T-helper 2 cell treated with Interferon-gamma antibody and Interleukin-4, amounts not matched to agents 5 μg/mL and 100 μg/mL, for 36 hours (primary cell): ENCODE measurements at regions not wholly inside any gene's neighbourhood (a gene's known extent, or its start where the extent isn't known, plus 50 kb on each side); places are given as distances from the start of the nearest gene placed in this dataset.
"Not testable (repeated sequence)": the region's sequence is repeated elsewhere in the genome, so short reads cannot be mapped to it uniquely, and the experiment has no call there.

Experiments
- DNase-seq: peaks from one replicate; pipeline ENCODE4 v3.0.0; 2021; ENCODE audit warnings: low spot score
- H3K27ac Mint-ChIP-seq: one replicate; pipeline ENCODE4 v1.8.0; 2021; ENCODE audit warnings: mild to moderate bottlenecking, mixed read lengths
- H3K27me3 Mint-ChIP-seq: one replicate; pipeline ENCODE4 v1.8.0; 2021; ENCODE audit warnings: low read depth, mixed read lengths
- H3K36me3 Mint-ChIP-seq: one replicate; pipeline ENCODE4 v1.8.0; 2021; ENCODE audit warnings: low read depth, mixed read lengths
- H3K4me1 Mint-ChIP-seq: one replicate; pipeline ENCODE4 v1.8.0; 2021; ENCODE audit warnings: low read depth, mixed read lengths
- H3K4me3 Mint-ChIP-seq: one replicate; pipeline ENCODE4 v1.8.0; 2022; ENCODE audit warnings: mild to moderate bottlenecking, moderate library complexity, mixed read lengths
- H3K9me3 Mint-ChIP-seq: one replicate; pipeline ENCODE4 v1.8.0; 2021; ENCODE audit warnings: mixed read lengths

- H3K27ac Mint-ChIP-seq = no peak overlapping the region
- H3K27me3 Mint-ChIP-seq = no peaks in the 10 kb centered on the region
- no peaks in the 10 kb centered on the region for H3K4me1 Mint-ChIP-seq
- no peak for DNase-seq
- no peaks in the 10 kb centered on the region for H3K36me3 Mint-ChIP-seq
- peaks cover 19% of the 10 kb centered on the region for H3K9me3 Mint-ChIP-seq
- no peak overlapping the region for H3K4me3 Mint-ChIP-seq
Observed at GRCh38 chr7:17103170-17103569, 195.3 kb upstream of the AHR start.

- Mint-ChIP-seq H3K27me3 (no peaks in the 10 kb centered on the region), H3K36me3 (no peaks in the 10 kb centered on the region), H3K4me1 (no peaks in the 10 kb centered on the region), H3K4me3 (no peak overlapping the region), H3K9me3 (peaks cover 19% of the 10 kb centered on the region), H3K27ac (no peak overlapping the region)
- DNase-seq = no peak
Observed at GRCh38 chr7:17103984-17104383, 194.5 kb upstream of the AHR start.

GRCh38 chr7:17104419-17104818 is 194.0 kb upstream of the AHR start:
- Mint-ChIP-seq H3K36me3 (no peaks in the 10 kb centered on the region), H3K4me1 (no peaks in the 10 kb centered on the region), H3K4me3 (no peak overlapping the region), H3K9me3 (peaks cover 19% of the 10 kb centered on the region), H3K27me3 (no peaks in the 10 kb centered on the region), H3K27ac (no peak overlapping the region)
- DNase-seq = no peak

GRCh38 chr7:17105701-17106100 is 192.8 kb upstream of the AHR start:
- Mint-ChIP-seq H3K4me3 (no peak overlapping the region), H3K4me1 (no peaks in the 10 kb centered on the region), H3K27ac (no peak overlapping the region), H3K27me3 (no peaks in the 10 kb centered on the region), H3K36me3 (no peaks in the 10 kb centered on the region), H3K9me3 (peaks cover 19% of the 10 kb centered on the region)
- DNase-seq = no peak

- H3K27ac Mint-ChIP-seq = no peak overlapping the region
- no peaks in the 10 kb centered on the region for H3K27me3 Mint-ChIP-seq
- no peak for DNase-seq
- H3K4me3 Mint-ChIP-seq = no peak overlapping the region
- peaks cover 9% of the 10 kb centered on the region for H3K9me3 Mint-ChIP-seq
- H3K4me1 Mint-ChIP-seq = no peaks in the 10 kb centered on the region
- H3K36me3 Mint-ChIP-seq = no peaks in the 10 kb centered on the region
Observed at GRCh38 chr7:17108049-17108584, 190.3 kb upstream of the AHR start.

- no peak for DNase-seq
- Mint-ChIP-seq H3K27ac (no peak overlapping the region), H3K27me3 (no peaks in the 10 kb centered on the region), H3K4me3 (no peak overlapping the region), H3K9me3 (peaks cover 9% of the 10 kb centered on the region), H3K4me1 (no peaks in the 10 kb centered on the region), H3K36me3 (no peaks in the 10 kb centered on the region)
Observed at GRCh38 chr7:17109020-17109419, 189.4 kb upstream of the AHR start.

- H3K4me1 Mint-ChIP-seq, H3K36me3 Mint-ChIP-seq, H3K9me3 Mint-ChIP-seq, DNase-seq, H3K27ac Mint-ChIP-seq, H3K4me3 Mint-ChIP-seq, H3K27me3 Mint-ChIP-seq: not testable (repeated sequence)
Observed at GRCh38 chr7:17113770-17114169, 184.7 kb upstream of the AHR start.

- no peaks in the 10 kb centered on the region for H3K27me3 Mint-ChIP-seq
- H3K4me1 Mint-ChIP-seq = peaks cover 17% of the 10 kb centered on the region
- DNase-seq = no peak
- no peaks in the 10 kb centered on the region for H3K9me3 Mint-ChIP-seq
- no peak overlapping the region for H3K27ac Mint-ChIP-seq
- no peaks in the 10 kb centered on the region for H3K36me3 Mint-ChIP-seq
- no peak overlapping the region for H3K4me3 Mint-ChIP-seq
Observed at GRCh38 chr7:17118412-17118811, 180.0 kb upstream of the AHR start.

GRCh38 chr7:17120756-17121155 is 177.7 kb upstream of the AHR start:
- no peak overlapping the region for H3K27ac Mint-ChIP-seq
- no peak for DNase-seq
- peaks cover 21% of the 10 kb centered on the region for H3K4me1 Mint-ChIP-seq
- no peaks in the 10 kb centered on the region for H3K27me3 Mint-ChIP-seq
- H3K4me3 Mint-ChIP-seq = no peak overlapping the region
- no peaks in the 10 kb centered on the region for H3K36me3 Mint-ChIP-seq
- no peaks in the 10 kb centered on the region for H3K9me3 Mint-ChIP-seq

- no peak for DNase-seq
- H3K36me3 Mint-ChIP-seq = no peaks in the 10 kb centered on the region
- H3K27ac Mint-ChIP-seq = no peak overlapping the region
- no peaks in the 10 kb centered on the region for H3K9me3 Mint-ChIP-seq
- no peaks in the 10 kb centered on the region for H3K27me3 Mint-ChIP-seq
- no peak overlapping the region for H3K4me3 Mint-ChIP-seq
- H3K4me1 Mint-ChIP-seq = peaks cover 28% of the 10 kb centered on the region
Observed at GRCh38 chr7:17121671-17122070, 176.8 kb upstream of the AHR start.

GRCh38 chr7:17123020-17123419 is 175.4 kb upstream of the AHR start:
- no peak overlapping the region for H3K4me3 Mint-ChIP-seq
- H3K27me3 Mint-ChIP-seq = no peaks in the 10 kb centered on the region
- no peak for DNase-seq
- H3K9me3 Mint-ChIP-seq = no peaks in the 10 kb centered on the region
- peaks cover 33% of the 10 kb centered on the region for H3K4me1 Mint-ChIP-seq
- no peak overlapping the region for H3K27ac Mint-ChIP-seq
- H3K36me3 Mint-ChIP-seq = peaks cover 4% of the 10 kb centered on the region

GRCh38 chr7:17126413-17127268 is 171.8 kb upstream of the AHR start:
- Mint-ChIP-seq H3K4me3 (no peak overlapping the region), H3K9me3 (no peaks in the 10 kb centered on the region), H3K27me3 (no peaks in the 10 kb centered on the region), H3K4me1 (peaks cover 44% of the 10 kb centered on the region), H3K36me3 (peaks cover 6% of the 10 kb centered on the region), H3K27ac (peak overlapping the region; percentile 6)
- no peak for DNase-seq

- Mint-ChIP-seq H3K4me3 (no peak overlapping the region), H3K9me3 (no peaks in the 10 kb centered on the region), H3K27me3 (no peaks in the 10 kb centered on the region), H3K4me1 (peaks cover 45% of the 10 kb centered on the region), H3K36me3 (peaks cover 13% of the 10 kb centered on the region), H3K27ac (no peak overlapping the region)
- no peak for DNase-seq
Observed at GRCh38 chr7:17129218-17129617, 169.2 kb upstream of the AHR start.

GRCh38 chr7:17130281-17131059 is 168.0 kb upstream of the AHR start:
- peaks cover 58% of the 10 kb centered on the region for H3K4me1 Mint-ChIP-seq
- H3K27ac Mint-ChIP-seq = peak overlapping the region; percentile 5
- no peaks in the 10 kb centered on the region for H3K27me3 Mint-ChIP-seq
- DNase-seq = no peak
- peak overlapping the region; percentile 48 for H3K4me3 Mint-ChIP-seq
- H3K36me3 Mint-ChIP-seq = peaks cover 22% of the 10 kb centered on the region
- H3K9me3 Mint-ChIP-seq = peaks cover 6% of the 10 kb centered on the region
